Naive thymus-derived CD4-positive, alpha-beta T cell (primary cell): ENCODE measurements at regions not wholly inside any gene's neighbourhood (a gene's known extent, or its start where the extent isn't known, plus 50 kb on each side); places are given as distances from the start of the nearest gene placed in this dataset.
"Not testable (repeated sequence)": the region's sequence is repeated elsewhere in the genome, so short reads cannot be mapped to it uniquely, and the experiment has no call there.

ENCODE experiments used
- ATAC-seq: fragments of 150-1000 bp; cut with Tn5 transposase; 2 replicates; pipeline ENCODE4 v1.10.0; 2021; ENCODE audit warnings: mild to moderate bottlenecking, moderate library complexity
- CTCF ChIA-PET: fragments of 350-600 bp; sonication (Branson Sonifier 250); formaldehyde crosslinking; loops from one replicate; lab custom pipeline; 2021; ENCODE audit warnings: antibody characterized with exemption; lab: Charles Lee
- POLR2A ChIA-PET: fragments of 350-600 bp; sonication (Branson Sonifier 250); formaldehyde crosslinking; loops from one replicate; lab custom pipeline; 2021; ENCODE audit warnings: antibody characterized with exemption, inconsistent platforms; lab: Charles Lee
- DNase-seq, 9 donors: peaks; one replicate each; pipeline versions ENCODE4 v3.0.0 to v3.0.0-alpha.2; 2020 to 2022; ENCODE audit warnings: mixed read lengths in 1 of 9
- H3K27ac ChIP-seq: one replicate; pipeline ENCODE4 v1.7.0; 2013; ENCODE audit warnings: mild to moderate bottlenecking, low read depth, low read length, moderate library complexity
- H3K27me3 ChIP-seq, 2 donors: one replicate each; pipeline ENCODE4 v1.7.0; 2013; ENCODE audit warnings: low read length in 2 of 2, mild to moderate bottlenecking in 2 of 2, moderate library complexity in 2 of 2; ENCODE audit not compliant: control insufficient read depth in 2 of 2, insufficient read depth in 2 of 2
- H3K36me3 ChIP-seq, 3 experiments: 1 replicate in 2 of 3; 2 replicates in 1 of 3; pipeline ENCODE4 v1.7.0; 2013; ENCODE audit warnings: low read length in 3 of 3, mild to moderate bottlenecking in 3 of 3, moderate library complexity in 1 of 3; ENCODE audit not compliant: insufficient read depth in 3 of 3, control insufficient read depth in 2 of 3
- H3K4me1 ChIP-seq, 2 donors: one replicate each; pipeline ENCODE4 v1.7.0; 2013; ENCODE audit warnings: low read length in 2 of 2, mild to moderate bottlenecking in 2 of 2, moderate library complexity in 1 of 2; ENCODE audit not compliant: control insufficient read depth in 2 of 2, insufficient read depth in 2 of 2
- H3K4me3 ChIP-seq: 2 replicates; pipeline ENCODE4 v1.7.0; 2013; ENCODE audit warnings: mild to moderate bottlenecking, low read length
- H3K9me3 ChIP-seq, 3 experiments: 1 replicate in 2 of 3; 2 replicates in 1 of 3; pipeline ENCODE4 v1.7.0; 2013; ENCODE audit warnings: low read length in 3 of 3; ENCODE audit not compliant: control insufficient read depth in 2 of 3
- H3K27ac Mint-ChIP-seq, 9 donors: one replicate each; pipeline ENCODE4 v1.8.0; 2020 to 2022; ENCODE audit warnings: mixed read lengths in 9 of 9, mild to moderate bottlenecking in 8 of 9, moderate library complexity in 5 of 9, inconsistent platforms in 2 of 9
- H3K27me3 Mint-ChIP-seq, 5 donors: one replicate each; pipeline ENCODE4 v1.8.0; 2021 to 2022; ENCODE audit warnings: mixed read lengths in 5 of 5, mild to moderate bottlenecking in 1 of 5
- H3K36me3 Mint-ChIP-seq, 5 donors: one replicate each; pipeline ENCODE4 v1.8.0; 2020 to 2022; ENCODE audit warnings: mixed read lengths in 5 of 5, mild to moderate bottlenecking in 3 of 5, inconsistent platforms in 1 of 5
- H3K4me1 Mint-ChIP-seq, 7 donors: one replicate each; pipeline ENCODE4 v1.8.0; 2020 to 2022; ENCODE audit warnings: mixed read lengths in 7 of 7, mild to moderate bottlenecking in 3 of 7, inconsistent platforms in 1 of 7
- H3K4me3 Mint-ChIP-seq, 10 donors: one replicate each; pipeline ENCODE4 v1.8.0; 2020 to 2022; ENCODE audit warnings: mild to moderate bottlenecking in 10 of 10, mixed read lengths in 10 of 10, moderate library complexity in 6 of 10, inconsistent platforms in 2 of 10
- H3K9me3 Mint-ChIP-seq, 11 donors: one replicate each; pipeline ENCODE4 v1.8.0; 2020 to 2022; ENCODE audit warnings: mixed read lengths in 11 of 11, mild to moderate bottlenecking in 4 of 11, inconsistent platforms in 1 of 11, moderate library complexity in 1 of 11
- intact Hi-C, 2 donors: fragments of 100-400 bp; cut with micrococcal nuclease; formaldehyde crosslinking; loops; one replicate each; pipeline ENCODE4 v1.15.1; 2023

DNA sequence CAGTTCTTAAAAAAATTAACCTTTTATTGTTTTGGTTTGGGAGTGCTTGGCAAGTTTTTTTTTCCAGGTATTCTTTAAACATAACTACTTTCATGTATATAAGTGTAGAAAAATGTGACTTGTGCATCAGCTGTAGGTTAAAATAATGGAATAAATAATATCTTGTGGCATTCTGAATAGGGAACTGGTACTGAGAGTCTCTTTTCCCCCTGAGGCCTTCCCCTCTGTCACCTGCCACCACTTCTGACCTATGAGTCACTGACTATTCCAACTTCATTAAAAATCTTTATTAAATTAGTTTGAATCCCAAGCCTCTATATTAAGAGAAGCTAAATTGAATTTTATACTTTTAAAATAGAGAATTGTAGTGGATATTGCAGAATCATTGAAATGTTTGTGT is 805.7 kb downstream of the METTL15 start:
- H3K4me1 Mint-ChIP-seq = no peaks in the 10 kb centered on the region
- Histone ChIP-seq H3K4me3 (no peak overlapping the region), H3K36me3 (no peaks in the 10 kb centered on the region), H3K27ac (no peak overlapping the region), H3K4me1 (no peaks in the 10 kb centered on the region), H3K9me3 (no peaks in the 10 kb centered on the region), H3K27me3 (no peaks in the 10 kb centered on the region)
- intact Hi-C loops = no loop called here
- no peak overlapping the region for H3K27ac Mint-ChIP-seq
- H3K4me3 Mint-ChIP-seq = no peak overlapping the region
- peaks cover 0 to 43% (median 15%) of the 10 kb centered on the region in 11 donors for H3K9me3 Mint-ChIP-seq
- ChIA-PET CTCF (no interaction called here), POLR2A (no interaction called here)
- DNase-seq (no peak), ATAC-seq (no peak)
- H3K27me3 Mint-ChIP-seq = no peaks in the 10 kb centered on the region
- H3K36me3 Mint-ChIP-seq = no peaks in the 10 kb centered on the region

DNA sequence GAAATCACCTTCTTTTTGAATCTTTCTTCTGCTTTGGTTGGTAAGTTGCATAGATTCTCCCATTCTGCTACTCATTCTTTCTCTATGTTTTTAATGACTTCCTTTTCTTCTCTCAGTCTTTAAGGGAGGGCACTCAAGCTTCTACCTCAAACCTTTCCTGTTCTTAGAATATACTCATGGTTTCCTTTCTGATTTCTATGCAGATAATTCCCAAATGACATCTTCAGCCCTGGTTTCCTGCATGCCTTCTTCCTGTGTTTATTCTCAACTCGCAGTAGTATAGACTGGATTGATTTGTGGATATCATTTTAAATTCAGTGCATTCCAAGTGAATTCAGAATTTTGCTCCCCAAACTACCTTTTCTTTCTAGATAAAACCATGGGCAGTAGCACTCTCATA is 803.6 kb downstream of the METTL15 start:
- intact Hi-C loops = no loop called here
- CTCF ChIA-PET = no interaction called here
- Mint-ChIP-seq H3K9me3 (peaks cover 0 to 40% (median 13%) of the 10 kb centered on the region in 11 donors), H3K27ac (no peak overlapping the region), H3K27me3 (no peaks in the 10 kb centered on the region), H3K4me3 (no peak overlapping the region), H3K4me1 (no peaks in the 10 kb centered on the region), H3K36me3 (no peaks in the 10 kb centered on the region)
- no peak for ATAC-seq
- no peaks in the 10 kb centered on the region for H3K4me1 ChIP-seq
- H3K36me3 ChIP-seq = no peaks in the 10 kb centered on the region
- H3K4me3 ChIP-seq = no peak overlapping the region
- no peak for DNase-seq
- H3K9me3 ChIP-seq = no peaks in the 10 kb centered on the region
- POLR2A ChIA-PET = no interaction called here
- H3K27ac ChIP-seq = no peak overlapping the region
- H3K27me3 ChIP-seq = no peaks in the 10 kb centered on the region

GRCh38 chr11:28910926-28911325 is 802.7 kb downstream of the METTL15 start:
- CTCF ChIA-PET = no interaction called here
- H3K27ac ChIP-seq = no peak overlapping the region
- Mint-ChIP-seq H3K27me3 (no peaks in the 10 kb centered on the region), H3K9me3 (peaks cover 0 to 31% (median 10%) of the 10 kb centered on the region in 11 donors), H3K4me3 (no peak overlapping the region), H3K36me3 (no peaks in the 10 kb centered on the region), H3K27ac (no peak overlapping the region), H3K4me1 (no peaks in the 10 kb centered on the region)
- no peaks in the 10 kb centered on the region for H3K27me3 ChIP-seq
- H3K9me3 ChIP-seq = no peaks in the 10 kb centered on the region
- no peak for ATAC-seq
- H3K4me1 ChIP-seq = no peaks in the 10 kb centered on the region
- H3K4me3 ChIP-seq = no peak overlapping the region
- intact Hi-C loops = no loop called here
- DNase-seq = no peak
- POLR2A ChIA-PET = no interaction called here
- no peaks in the 10 kb centered on the region for H3K36me3 ChIP-seq

- intact Hi-C loops = no loop called here
- no peaks in the 10 kb centered on the region for H3K9me3 ChIP-seq
- H3K27me3 ChIP-seq = no peaks in the 10 kb centered on the region
- H3K4me1 ChIP-seq = no peaks in the 10 kb centered on the region
- H3K36me3 ChIP-seq = no peaks in the 10 kb centered on the region
- Mint-ChIP-seq H3K27ac (peak overlapping the region in 1 of 9 donors; percentile 14), H3K9me3 (peaks cover 0 to 13% (median 4%) of the 10 kb centered on the region in 11 donors), H3K4me3 (no peak overlapping the region), H3K27me3 (no peaks in the 10 kb centered on the region), H3K36me3 (no peaks in the 10 kb centered on the region), H3K4me1 (no peaks in the 10 kb centered on the region)
- POLR2A ChIA-PET = no interaction called here
- DNase-seq (no peak), ATAC-seq (no peak)
- CTCF ChIA-PET = no interaction called here
- no peak overlapping the region for H3K27ac ChIP-seq
- no peak overlapping the region for H3K4me3 ChIP-seq
Observed at GRCh38 chr11:28903716-28904115, 795.5 kb downstream of the METTL15 start.

DNA sequence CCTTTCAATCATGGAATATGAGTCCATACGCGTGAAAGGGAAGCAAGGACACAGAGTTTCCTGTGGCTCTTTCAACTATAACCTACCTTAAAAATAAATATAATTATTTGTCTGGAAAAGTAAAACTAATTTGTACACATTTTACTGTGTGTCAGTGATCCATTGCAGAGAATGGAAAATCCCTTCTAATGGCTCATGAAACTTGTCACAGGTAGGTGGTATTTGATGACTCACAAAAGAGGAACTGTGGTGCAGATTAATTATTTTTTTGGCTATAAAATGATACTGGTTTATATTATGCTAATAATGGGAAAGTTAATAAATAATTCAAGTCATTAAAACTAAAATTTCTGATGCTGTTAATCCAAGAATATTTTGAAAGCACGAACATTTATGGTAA is 792.2 kb downstream of the METTL15 start:
- Mint-ChIP-seq H3K4me1 (no peaks in the 10 kb centered on the region), H3K27me3 (no peaks in the 10 kb centered on the region), H3K9me3 (peaks cover 0 to 8% (median 3%) of the 10 kb centered on the region in 11 donors), H3K27ac (no peak overlapping the region), H3K4me3 (no peak overlapping the region), H3K36me3 (no peaks in the 10 kb centered on the region)
- Histone ChIP-seq H3K4me1 (no peaks in the 10 kb centered on the region), H3K9me3 (no peaks in the 10 kb centered on the region), H3K27ac (no peak overlapping the region), H3K27me3 (no peaks in the 10 kb centered on the region), H3K4me3 (no peak overlapping the region), H3K36me3 (no peaks in the 10 kb centered on the region)
- DNase-seq (no peak), ATAC-seq (no peak)
- ChIA-PET CTCF (no interaction called here), POLR2A (no interaction called here)
- intact Hi-C loops = no loop called here

- Histone ChIP-seq H3K27me3 (no peaks in the 10 kb centered on the region), H3K4me1 (no peaks in the 10 kb centered on the region), H3K4me3 (no peak overlapping the region), H3K36me3 (no peaks in the 10 kb centered on the region), H3K9me3 (no peaks in the 10 kb centered on the region), H3K27ac (no peak overlapping the region)
- H3K9me3 Mint-ChIP-seq = peaks cover 0 to 10% (median 3%) of the 10 kb centered on the region in 11 donors
- H3K27me3 Mint-ChIP-seq = no peaks in the 10 kb centered on the region
- ATAC-seq (no peak), DNase-seq (no peak)
- ChIA-PET CTCF (no interaction called here), POLR2A (no interaction called here)
- intact Hi-C loops = no loop called here
- H3K4me1 Mint-ChIP-seq = no peaks in the 10 kb centered on the region
- H3K4me3 Mint-ChIP-seq = no peak overlapping the region
- H3K36me3 Mint-ChIP-seq = no peaks in the 10 kb centered on the region
- no peak overlapping the region for H3K27ac Mint-ChIP-seq
Observed at GRCh38 chr11:28899706-28900105, 791.5 kb downstream of the METTL15 start.

DNA sequence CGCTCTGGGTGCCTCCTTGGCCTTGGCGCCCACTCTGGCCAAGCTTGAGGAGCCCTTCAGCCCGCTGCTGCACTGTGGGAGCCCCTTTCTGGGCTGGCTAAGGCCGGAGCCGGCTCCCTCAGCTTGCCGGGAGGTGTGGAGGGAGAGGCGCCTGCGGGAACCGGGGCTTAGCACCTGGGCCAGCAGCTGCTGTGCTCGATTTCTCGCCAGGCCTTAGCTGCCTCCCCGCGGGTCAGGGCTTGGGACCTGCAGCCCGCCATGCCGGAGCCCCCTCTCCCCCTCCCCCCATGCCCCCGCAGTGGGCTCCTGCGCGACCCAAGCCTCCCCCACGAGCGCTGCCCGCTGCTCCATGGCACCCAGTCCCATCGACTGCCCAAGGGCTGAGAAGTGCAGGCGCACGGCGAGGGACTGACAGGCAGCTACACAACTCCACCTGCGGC is 782.4 kb downstream of the METTL15 start:
- H3K4me1 ChIP-seq, H3K27me3 ChIP-seq, CTCF ChIA-PET, H3K36me3 ChIP-seq, H3K4me1 Mint-ChIP-seq, H3K27ac ChIP-seq, POLR2A ChIA-PET, H3K4me3 ChIP-seq, H3K4me3 Mint-ChIP-seq, H3K27ac Mint-ChIP-seq, intact Hi-C loops, H3K9me3 ChIP-seq, ATAC-seq, H3K36me3 Mint-ChIP-seq, DNase-seq, H3K27me3 Mint-ChIP-seq: not testable (repeated sequence)
- H3K9me3 Mint-ChIP-seq = peaks cover 2 to 37% (median 9%) of the 10 kb centered on the region in 11 donors
